GM13977 (cell line): ENCODE measurements at regions not wholly inside any gene's neighbourhood (a gene's known extent, or its start where the extent isn't known, plus 50 kb on each side); places are given as distances from the start of the nearest gene placed in this dataset.

Experiments used
- DNase-seq: peaks from one replicate; pipeline ENCODE4 v3.0.0; 2012; ENCODE audit warnings: low spot score
- in situ Hi-C: fragments of 300-500 bp; cut with MboI; formaldehyde crosslinking; loops from one replicate; pipeline ENCODE4 v1.12.0; 2022; ENCODE audit warnings: low sequenced_read_pairs, low pct_unique_long_range_greater_than_20kb, mixed read lengths, inconsistent platforms; ENCODE audit not compliant: unreplicated experiment
- TF ChIP-seq, protein P1 (sequence below): IDR thresholded peaks from 2 replicates; pipeline ENCODE4 v1.5.1; 2012; ENCODE audit warnings: mild to moderate bottlenecking, control low read depth; ENCODE audit not compliant: insufficient read depth; ENCODE audit errors: extremely low read depth, missing control alignments

DNA sequence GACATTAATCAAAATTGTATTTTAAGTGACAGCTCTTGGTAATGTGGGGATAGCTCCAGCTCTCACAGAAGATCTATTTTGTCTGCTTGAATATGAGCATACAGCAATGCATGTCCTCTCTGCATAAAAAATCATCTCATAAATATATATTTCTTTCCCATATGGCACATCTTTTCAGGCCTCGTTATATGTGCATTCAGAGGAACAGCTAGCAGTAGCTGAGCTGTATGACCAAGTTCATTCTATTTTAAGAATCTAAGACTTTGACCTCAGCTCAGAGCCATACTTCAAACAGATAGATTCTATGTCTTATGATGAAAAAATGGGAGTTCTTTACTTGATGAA is 487.2 kb downstream of the ARHGEF28 start:
- in situ Hi-C loops: no loop called here
- TF ChIP-seq, protein P1, sequence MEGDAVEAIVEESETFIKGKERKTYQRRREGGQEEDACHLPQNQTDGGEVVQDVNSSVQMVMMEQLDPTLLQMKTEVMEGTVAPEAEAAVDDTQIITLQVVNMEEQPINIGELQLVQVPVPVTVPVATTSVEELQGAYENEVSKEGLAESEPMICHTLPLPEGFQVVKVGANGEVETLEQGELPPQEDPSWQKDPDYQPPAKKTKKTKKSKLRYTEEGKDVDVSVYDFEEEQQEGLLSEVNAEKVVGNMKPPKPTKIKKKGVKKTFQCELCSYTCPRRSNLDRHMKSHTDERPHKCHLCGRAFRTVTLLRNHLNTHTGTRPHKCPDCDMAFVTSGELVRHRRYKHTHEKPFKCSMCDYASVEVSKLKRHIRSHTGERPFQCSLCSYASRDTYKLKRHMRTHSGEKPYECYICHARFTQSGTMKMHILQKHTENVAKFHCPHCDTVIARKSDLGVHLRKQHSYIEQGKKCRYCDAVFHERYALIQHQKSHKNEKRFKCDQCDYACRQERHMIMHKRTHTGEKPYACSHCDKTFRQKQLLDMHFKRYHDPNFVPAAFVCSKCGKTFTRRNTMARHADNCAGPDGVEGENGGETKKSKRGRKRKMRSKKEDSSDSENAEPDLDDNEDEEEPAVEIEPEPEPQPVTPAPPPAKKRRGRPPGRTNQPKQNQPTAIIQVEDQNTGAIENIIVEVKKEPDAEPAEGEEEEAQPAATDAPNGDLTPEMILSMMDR: no peak
- no peak for DNase-seq

GRCh38 chr5:74112372-74113195 is 486.6 kb downstream of the ARHGEF28 start:
- in situ Hi-C loops: no loop called here
- TF ChIP-seq, protein P1: no peak
- DNase-seq: no peak

DNA sequence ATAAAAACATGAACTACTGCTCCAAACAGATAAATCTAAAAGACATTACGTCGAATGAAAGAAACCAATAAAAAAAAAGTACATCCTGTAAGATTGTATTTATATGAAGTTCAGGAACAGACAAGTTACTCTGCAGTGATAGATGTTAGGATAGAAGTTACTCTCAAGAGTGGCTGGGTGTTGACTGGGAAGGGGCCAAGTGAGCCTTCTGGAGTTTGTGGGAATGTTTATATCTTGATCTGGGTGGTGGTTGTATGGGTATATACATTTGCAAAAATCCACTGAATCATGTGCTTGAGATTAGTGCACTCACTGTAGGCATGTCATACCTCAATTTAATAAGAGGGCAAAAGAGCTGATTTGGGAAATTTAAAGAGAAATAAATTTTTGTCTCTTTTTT is 485.8 kb downstream of the ARHGEF28 start:
- TF ChIP-seq, protein P1: no peak
- DNase-seq: no peak
- in situ Hi-C loops: no loop called here

DNA sequence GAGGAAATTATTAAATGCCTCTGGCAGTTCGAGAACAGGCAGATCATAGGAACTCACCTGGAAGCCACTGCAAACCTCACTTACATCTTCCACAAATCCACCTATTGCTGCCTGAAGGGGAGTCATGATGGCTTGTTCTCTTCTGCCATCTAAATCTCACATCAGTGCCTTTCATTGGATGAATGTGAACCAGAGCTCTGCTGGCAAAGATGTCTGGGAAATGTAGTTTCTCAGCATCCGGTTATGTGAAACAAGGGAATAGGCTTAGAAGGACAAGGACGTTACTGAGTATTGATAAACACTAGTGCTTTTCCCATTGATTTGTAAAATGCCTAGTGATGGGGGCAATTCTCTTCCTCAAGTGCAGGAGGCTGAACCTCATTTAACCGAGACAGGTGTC is 483.3 kb downstream of the ARHGEF28 start:
- DNase-seq: no peak
- TF ChIP-seq, protein P1: no peak
- in situ Hi-C loops: no loop called here

DNA sequence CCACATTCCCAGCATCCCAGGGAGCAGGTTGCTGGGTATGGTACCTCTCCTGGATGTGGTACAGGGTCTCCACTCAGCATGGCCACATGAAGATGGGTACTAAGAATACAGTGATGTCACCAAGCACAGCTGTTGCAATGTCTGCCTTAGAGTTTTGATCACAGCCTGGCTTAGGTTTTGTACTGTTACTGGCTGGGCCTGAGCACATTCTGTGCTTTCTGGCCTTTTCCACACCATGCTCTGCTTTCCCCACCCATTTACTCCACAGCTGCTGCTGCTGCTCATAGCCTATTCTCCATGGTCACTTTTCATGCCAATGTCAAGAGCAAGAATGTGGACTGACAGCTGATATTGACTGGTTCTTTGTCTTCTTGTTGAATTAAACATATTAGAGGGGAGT is 481.9 kb downstream of the ARHGEF28 start:
- in situ Hi-C loops: no loop called here
- TF ChIP-seq, protein P1: no peak
- DNase-seq: no peak

DNA sequence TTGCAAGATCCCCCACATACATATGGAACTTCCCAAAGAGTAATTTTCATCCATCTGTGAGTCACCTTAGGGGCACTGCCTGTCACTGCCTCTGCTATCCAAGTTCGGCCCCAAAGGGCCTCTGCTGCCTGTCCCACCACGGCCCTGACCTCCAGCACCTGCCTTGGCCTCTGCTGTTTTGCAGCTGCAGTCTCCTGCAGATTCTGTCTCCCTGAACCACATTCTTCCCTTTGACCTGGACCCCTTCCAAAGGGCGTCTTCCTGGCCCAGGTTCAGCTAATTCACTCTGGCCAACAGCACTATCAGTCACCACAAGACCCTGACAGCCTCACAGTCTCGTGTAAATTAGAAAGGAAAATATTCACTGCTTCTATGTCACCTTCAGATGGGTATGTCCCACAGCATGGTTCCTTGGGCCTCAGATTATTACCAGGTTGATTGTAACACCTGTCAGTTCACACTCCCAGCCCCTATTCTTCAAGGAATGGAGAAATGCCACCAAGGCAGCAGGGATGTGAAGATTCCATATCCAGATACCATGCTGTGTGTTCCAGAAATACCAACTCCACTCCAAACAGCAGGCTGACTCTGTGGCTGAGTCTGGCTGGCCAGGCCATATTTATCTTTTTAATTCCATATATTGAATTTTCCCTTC is 479.3 kb downstream of the ARHGEF28 start:
- no peak for DNase-seq
- TF ChIP-seq, protein P1: no peak
- in situ Hi-C loops: no loop called here
